Hematopoietic multipotent progenitor cell treated with erythropoietin and hydrocortisone succinate and interleukin-3 and kit ligand, for 6 days (in vitro differentiated cells): ENCODE measurements at regions not wholly inside any gene's neighbourhood (a gene's known extent, or its start where the extent isn't known, plus 50 kb on each side); places are given as distances from the start of the nearest gene placed in this dataset.
A peak's percentile ranks its signal among the peaks of the same experiment; 100 is the strongest.

Experiments used
- DNase-seq: peaks from one replicate; pipeline ENCODE4 v3.0.0-alpha.2; 2015

DNA sequence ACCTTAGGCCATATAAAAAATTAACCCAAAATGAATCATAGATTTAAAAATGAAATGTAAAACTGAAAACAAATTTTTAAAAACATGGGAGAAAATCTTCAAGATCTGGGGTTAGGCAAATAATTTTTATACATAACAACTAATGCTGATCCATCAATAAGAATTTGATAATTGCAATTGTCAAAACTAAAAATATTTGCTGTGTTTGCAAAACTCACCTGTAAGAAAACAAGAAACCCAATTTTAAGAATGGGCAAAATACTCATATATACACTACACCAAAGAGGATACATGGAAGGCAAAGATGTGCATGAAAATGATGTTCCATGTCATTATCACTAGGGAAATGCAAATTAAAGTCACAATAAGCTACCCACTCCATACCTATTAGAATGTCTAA lies 194.8 kb upstream of the NRP1 start:
- DNase-seq: no peak

DNA sequence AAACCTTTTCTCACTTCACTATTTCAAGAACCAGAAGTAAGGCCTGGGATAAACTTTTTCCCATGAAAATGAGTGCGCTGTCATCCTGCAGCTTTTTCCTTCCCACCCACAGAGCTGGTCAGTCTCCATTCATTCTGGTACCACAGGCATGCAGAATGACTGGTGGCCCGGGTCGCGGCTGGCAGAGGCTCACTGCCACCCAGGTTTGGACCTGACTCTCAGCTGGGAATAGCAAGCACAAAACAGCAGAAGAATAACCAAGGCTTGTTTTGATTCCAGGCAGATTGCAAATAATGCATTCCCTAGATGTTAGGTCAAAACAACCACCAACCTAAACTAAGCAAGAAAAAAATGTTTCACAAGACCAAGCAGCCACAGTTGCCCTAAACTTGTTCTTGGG lies 190.5 kb upstream of the NRP1 start:
- no peak for DNase-seq

DNA sequence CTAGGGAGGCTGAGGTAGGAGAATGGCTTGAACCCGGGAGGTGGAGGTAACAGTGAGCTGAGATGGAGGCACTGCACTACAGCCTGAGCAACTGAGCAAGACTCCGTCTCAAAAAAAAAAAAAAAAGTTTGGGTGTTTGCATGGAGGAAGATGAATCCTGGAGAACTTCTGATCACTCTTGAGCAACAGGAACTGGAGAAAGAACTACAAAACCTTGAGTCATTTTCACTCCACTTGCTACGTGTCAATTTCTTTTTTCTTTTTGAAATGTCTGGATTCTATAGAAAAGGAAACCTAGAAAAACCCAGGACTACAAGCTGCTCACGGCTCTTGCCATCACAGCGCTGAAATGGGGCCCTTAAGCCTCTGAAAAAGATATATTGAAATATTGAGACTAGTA lies 189.6 kb upstream of the NRP1 start:
- no peak for DNase-seq

DNA sequence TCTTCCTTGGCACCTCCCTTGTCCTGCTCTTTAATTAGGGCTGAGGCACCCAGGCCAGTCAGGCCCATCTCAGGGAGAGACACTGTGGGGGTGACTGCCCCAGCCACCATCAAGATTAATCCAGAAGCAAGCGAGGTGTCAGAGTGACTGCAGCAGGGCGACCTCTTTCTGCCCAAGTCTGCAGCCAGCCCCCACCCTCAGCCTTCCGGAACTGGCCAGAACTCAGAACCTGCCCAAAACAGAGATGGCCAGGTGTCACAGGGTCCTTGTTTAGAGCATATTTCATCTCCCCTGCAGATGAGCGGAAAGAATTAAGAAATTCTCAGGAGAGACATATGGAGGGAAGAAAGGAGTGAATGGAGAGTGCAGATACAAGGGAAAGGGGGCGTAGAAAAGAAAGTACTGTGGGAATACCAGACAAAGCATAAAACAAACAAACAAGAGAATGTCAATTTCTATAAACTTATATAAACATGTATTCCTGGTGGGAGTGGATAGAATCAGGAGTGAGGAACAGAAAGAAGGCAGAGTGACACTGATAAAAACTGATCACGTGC lies 188.8 kb upstream of the NRP1 start:
- no peak for DNase-seq

DNA sequence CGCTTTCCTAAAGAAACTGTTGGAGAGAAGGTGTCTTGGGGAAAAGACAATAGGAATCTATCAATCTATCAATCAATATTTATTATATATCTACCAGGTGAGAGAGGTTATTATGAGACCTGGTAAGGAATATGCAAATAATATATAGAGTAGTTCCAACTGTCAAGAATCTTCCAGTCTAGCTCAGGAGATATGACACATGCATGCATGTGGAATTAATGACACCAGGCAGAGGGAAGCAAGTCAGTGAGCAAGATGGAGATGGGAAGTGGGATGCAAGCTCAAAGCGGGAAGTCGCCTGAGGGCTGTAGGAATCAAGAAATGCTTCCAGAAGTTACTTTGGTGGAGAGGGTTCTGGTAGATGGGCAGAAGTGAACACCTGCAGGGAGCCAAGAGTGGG lies 187.4 kb upstream of the NRP1 start:
- DNase-seq: no peak

DNA sequence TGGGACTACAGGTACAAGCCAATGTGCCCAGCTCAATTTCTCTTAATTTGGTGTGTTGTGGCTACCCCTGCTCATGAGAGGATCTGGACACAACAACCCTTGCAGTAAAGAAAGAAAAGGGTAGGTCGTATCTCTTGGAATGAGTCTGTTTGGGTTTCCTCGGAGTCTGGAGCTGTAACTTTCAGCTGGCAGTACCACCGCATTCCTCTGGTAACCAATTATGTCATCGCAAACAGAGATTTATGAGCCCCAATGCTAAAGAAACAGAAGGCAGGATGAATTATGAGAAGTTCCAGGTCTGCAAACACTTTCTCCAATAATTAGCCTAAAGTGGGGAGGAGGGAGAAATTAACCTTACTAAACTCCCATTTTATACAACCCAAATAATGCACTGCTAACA lies 186.6 kb upstream of the NRP1 start:
- no peak for DNase-seq

DNA sequence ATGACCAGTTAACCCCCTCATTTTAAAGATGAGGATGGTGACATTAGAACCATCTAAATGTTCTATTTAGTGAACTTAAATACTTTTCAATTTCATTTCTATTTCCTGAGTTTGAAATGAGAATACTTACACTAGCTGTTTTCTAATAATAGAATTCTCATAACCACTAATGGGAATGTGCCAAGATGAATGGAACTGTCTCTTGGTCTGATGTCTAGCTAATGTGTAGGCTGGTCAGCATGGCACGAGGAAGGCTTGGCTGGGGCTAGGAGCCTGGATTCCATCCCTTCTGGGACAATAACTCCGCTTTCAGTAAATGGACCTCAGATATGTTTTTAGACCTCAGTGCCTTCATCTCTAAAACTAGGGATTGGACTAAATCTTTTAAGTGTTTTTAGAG lies 185.8 kb upstream of the NRP1 start:
- no peak for DNase-seq

DNA sequence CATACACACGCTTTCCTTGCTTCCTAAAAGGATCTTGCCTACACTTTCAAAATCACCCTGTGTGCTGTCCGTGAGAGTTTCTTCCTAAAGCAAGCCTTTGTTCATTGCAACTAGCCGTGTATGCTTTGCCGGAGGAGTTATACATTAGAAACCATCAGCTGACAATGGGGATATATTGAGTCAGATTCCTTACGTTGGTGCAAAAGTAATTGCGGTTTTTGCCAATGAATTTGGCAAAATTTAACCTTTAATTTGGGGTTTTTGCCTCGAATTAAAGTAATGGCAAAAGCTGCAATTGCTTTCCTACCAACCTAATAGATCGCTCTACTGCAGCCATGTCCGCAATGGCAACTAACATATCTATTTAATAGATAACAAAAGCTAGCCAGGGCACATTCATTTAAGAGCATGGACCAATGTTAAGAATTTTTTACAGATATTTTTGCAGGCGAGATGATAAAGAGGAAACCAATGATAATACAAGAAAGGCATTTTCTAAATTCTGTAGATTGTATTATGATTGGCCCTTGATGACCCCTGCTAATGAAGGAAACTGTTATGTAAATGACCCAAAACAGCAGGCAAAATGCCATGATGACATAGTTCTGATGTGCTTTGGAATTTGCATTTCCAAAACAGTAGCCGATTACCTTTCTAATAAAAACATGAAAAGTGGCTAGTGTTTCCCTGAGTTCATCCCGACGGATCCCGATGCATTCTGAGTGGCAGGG lies 184.8 kb upstream of the NRP1 start:
- no peak for DNase-seq

DNA sequence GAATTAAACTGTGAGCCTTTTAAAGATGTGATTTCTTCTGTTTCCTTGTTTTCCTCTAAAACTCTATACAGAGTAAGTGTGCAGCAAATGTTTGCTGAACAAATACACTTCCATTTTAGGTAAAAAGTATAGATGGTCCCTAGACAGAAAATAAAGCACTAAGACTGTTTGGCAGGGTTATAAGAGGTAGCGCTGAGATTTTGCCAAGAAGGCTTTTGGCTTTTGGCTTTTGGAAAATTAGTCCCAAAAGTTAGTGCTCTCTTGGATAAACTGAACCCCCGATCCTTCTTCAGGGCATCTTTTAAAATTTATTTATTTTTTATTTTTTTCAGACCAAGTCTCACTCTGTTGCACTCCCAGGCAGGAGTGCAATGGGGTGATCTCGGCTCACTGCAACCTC lies 175.7 kb upstream of the NRP1 start:
- no peak for DNase-seq

DNA sequence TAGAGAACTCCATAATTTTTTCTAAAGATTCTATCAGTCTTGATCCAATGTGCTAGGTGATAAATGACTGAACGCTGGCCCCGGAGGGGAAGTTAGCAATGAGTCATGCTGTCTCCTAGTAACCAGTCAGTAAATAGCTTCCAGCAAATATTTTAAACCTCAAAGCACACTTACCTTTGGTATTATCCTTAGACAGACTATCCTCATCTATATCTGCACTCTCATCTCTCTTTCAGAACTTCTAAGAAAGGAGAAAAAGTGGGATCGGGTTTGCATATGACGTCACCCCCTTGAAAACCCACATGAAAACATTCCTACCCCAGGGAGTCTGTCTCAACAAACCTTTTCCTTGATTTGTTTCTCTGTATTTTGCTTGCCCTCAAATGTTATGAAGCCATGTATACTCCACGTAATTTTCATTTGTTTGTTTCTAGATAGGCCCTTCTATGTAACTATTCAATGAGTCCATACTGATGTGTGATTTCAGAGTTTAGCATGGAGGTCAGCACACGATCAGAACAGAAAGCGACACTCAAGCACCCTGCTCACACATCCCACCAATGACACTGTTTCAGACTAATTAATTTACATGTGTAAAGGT lies 174.9 kb upstream of the NRP1 start:
- peak; percentile 4 for DNase-seq

DNA sequence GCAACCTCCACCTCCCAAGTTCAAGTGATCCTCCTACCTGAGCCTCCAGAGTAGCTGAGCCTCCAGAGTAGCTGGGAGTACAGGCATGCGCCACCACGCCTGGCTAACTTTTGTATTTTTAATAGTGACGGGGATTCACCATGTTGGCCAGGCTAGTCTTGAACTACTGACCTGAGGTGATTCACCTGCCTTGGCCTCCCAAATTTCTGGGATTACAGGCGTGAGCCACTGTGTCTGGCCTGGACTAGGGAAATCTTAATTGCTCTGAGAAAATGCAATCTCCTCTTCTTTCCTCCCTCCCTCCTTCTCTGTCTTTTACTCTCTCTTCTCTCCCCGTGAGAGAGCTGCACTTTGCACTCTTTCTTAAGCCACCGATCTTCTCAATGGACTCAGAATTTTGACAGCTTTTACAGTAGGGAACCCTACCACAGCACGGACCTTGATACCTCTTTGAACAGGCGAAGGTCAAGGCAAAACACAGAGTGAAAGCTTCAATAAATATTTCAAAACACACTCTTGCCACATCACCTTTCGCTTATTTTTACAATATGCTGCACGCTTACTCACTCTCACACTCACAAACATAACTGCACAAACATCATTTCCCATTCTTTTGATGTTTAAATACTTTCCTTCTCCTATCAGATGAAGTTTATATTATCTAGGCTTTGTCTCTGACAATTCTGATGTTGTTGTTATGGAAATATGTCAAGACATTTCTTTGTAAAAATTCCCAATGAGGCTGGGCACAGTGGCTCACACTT lies 173.4 kb upstream of the NRP1 start:
- no peak for DNase-seq

DNA sequence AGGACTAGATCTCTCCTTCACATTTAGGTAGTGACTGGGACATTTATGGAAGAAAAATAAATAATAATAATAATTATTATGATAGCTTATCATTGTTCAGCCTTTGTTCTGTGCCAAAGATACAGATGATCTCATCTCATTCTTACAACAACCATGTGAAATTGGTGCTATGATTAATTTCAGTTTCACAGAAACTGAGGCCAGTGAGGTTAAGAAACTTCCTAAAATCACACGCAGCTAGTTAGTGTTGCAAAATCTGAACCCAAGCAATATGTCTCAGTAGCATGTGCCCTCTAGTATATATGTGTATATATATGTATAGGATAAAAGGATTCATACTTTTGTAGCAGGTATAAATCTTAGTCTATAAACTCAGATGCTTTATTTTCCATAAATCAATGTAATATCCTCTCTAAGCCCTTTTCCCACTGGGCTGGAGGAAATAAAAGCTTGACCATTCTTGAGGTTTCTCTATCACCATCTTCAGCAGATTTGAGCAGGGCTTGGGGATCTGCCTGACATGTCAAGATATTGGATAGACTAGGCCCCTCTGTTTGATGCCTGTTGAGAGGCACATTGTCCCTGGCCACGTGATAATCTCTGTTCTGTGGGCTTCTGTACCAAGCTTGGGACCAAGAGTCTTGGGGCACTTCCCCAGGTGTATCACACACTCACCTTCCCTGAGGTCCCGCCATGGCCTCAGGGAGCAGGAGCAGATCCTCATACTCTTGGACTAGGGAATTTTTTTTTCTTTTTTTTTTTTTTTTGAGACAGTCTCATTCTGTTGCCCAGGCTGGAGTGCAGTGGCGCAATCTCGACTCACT lies 172.6 kb upstream of the NRP1 start:
- DNase-seq: no peak

DNA sequence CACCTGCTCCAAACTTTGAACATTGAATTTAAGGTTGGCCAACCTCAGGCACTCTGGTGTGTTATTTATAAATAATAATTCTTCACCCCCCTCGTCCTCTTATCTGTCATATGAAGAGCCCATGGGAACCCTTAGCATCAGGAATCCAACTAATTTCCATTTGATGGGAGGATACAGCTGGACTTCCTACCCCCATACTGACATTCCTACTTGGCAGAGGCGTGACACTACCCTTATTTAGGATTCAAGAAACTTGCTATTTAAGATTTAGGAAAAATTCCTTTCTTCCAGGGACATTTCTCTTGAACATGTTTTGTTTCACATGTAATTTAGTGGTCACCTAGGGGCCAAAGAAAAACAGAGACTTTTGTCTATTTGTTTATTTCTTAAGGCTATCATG lies 171.9 kb upstream of the NRP1 start:
- no peak for DNase-seq

DNA sequence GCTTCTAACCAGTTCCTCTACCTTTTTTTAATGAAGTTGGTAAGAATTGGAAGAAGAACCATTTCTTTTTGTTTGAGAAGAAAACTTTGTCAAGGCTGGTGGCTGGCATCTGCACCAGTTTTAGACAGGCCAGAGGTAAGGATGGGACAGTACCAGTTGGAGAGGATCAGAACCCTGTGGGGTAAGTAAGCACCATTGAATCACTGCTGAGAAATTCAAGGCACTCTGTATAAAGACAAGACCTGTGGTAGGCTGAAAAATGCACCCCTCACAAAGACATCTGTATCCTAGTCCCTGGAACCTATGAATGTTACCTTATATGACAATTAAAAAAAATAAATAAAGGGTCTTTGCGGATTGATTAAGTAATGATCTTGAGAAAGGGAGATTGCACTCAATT lies 166.7 kb upstream of the NRP1 start:
- no peak for DNase-seq

DNA sequence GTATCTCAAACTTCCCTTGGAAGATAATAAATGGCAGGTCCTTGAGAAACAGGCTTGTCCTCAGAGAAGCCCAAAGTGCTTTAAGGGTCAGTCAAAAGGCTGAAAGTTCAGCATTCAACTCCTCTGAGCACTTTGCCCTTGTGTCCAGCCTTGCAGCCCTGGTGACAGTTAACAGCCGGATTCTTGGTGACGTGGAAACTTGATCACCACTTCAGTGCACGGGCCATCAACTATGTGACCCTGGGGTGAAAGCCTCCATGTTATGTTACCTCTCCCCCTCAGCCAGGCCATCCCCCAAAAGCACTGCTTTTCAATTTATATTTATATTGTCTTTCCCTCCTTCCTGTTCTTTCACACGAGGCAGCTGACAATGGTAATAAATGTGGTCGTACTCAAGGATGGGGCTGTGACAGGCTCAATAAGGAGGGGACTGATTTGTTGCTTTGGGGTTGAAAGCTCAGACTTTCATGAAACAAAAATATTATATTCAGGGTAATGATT lies 164.0 kb upstream of the NRP1 start:
- no peak for DNase-seq

DNA sequence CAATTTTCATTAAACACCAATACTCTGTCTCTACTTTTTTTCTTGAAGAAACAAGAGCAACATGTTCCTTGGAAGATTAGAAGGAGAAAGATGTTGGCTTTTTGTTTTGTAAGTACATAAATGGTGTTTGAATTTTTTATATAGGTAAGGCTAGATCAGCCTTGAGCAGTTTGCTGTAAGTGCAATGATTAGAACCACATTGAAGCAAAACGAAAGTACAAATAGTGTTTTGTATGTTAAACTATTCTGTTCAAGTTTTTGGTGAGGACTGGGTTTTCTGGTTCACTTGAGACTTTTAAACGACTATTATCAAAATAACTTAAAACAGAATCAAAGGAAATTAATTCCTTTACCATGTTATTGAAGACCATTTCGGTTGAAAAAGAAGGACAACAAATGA lies 162.9 kb upstream of the NRP1 start:
- no peak for DNase-seq

DNA sequence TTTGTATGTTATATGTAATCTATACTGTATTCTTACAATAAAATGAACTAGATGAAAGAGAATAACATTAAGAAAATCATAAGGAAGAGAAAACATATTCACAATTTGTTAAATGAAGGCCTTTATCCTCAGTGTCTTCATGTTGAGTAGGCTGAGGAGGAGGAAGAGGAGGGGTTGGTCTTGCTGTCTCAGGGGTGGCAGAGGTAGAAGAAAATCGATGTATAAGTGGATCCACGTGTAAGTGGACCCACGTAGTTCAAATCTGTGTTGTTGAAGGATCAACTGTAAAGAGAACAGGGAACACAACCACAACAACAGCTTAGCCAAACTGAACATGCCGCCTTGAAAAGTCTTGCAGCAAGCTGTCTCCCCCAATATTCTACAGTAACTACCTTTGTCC lies 161.6 kb upstream of the NRP1 start:
- no peak for DNase-seq

DNA sequence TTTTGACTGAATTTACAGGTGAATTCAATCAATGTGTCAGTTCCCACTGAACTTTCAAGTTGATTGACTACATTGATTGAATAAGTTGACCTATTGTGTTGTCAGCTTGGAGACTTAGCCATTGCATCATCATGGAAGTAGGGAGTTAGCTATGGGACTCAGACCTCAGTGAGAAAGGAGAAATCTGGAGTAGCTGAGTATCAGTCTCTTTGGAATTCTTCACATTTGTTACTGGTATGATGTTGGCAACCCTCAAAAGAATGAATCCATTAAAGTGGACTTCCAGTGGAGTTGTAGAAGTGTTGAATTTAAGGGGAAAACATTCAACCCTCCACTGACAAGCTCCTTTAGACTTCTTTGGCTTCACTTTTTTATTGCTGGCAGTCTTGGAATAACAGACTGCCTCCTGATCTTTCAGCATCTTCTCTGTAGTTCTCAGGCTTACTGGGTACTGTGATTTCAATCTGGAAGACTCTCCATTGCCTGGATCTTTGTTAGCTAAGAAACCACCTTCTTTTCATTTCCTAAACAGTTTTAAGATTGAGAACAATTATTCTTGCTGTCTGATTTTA lies 160.3 kb upstream of the NRP1 start:
- DNase-seq: no peak

DNA sequence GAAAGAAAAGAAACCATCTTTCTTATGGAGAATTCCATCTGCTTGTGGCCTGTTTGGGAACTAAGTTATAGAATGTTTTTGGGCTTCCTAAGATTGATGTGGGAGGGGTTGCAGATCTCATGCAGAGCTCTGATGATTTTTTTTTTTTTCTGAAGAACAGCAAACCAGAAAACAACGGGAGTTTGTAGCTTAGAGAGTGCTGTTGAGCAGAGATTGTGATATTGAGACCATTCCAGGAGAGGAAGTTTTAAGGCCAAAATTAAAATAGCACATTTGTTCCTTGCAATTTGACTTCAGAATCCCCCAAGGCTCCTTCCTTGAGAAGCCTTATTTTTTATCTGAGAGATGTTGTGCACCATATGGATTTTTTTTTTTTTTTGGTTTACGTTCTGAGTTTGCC lies 159.5 kb upstream of the NRP1 start:
- no peak for DNase-seq

DNA sequence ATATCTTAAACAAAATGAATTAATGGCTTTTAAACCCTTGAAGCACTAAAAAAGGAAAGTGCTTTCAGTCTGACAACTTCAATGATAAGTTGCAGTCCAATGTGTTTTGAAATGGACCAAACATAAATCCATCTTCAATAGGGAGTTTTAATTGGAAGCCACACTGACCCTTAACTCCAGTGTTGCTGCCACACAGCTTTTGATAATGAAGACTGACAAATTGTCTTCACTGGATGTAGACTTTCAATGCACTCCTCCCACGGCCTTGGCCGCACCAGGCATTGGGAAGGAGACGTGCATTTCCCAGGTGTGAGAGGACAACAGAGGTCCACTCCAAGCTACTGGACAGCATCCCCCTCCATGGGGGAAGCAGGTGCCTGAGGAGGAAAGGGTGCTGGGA lies 159.0 kb upstream of the NRP1 start:
- no peak for DNase-seq

DNA sequence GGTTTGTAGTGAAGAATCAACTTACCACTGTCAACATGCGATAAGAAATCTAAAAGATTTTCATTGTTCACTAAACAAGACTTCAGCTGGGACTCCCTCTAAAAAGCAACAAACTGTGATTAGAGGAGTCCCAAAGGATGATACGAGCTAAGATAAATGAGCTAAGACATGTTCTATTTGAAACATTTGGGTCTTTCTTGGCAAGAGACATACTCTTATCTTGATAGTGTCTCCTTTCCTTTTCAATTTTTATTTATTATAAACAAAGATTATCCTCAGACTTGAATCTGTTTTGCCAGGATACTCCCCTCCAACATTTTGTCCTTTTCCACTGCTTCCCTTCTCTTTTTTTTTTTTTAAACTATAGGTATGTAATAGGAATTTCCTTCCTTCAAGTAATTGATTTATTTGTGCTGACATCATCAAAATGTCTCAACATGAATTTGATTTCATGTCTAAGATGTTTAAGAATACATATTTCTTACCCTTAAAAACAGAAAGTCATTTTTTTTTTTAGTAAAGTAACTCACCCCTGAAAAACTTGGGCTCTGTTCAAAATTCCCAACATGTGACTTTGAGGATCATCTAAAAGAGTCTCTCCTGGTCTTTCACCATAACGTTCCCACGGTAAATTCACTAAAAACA lies 158.4 kb upstream of the NRP1 start:
- DNase-seq: no peak
